RWPE1 (cell line): ENCODE measurements at regions not wholly inside any gene's neighbourhood (a gene's known extent, or its start where the extent isn't known, plus 50 kb on each side); places are given as distances from the start of the nearest gene placed in this dataset.

Experiments
- CTCF ChIA-PET: fragments of 350-600 bp; sonication (Branson Sonifier 250); formaldehyde crosslinking; extraction: SDS; loops from one replicate; lab custom pipeline; 2021; lab: Yijun Ruan, JAX
- POLR2A ChIA-PET: fragments of 400-600 bp; formaldehyde crosslinking; extraction: SDS; loops from one replicate; lab custom pipeline; 2020; ENCODE audit warnings: antibody characterized with exemption; ENCODE audit not compliant: low non-redundant PET; lab: Yijun Ruan, JAX
- DNase-seq: peaks from one replicate; pipeline ENCODE4 v3.0.0; 2012; ENCODE audit warnings: low spot score
- H3K27ac ChIP-seq: fragments of 450-650 bp; 2 replicates; pipeline ENCODE4 v1.5.1; 2017
- CTCF ChIP-seq: fragments of 450-650 bp; conservative IDR thresholded peaks from 2 replicates; pipeline ENCODE4 v1.5.1; 2017; ENCODE audit warnings: low read depth, mild to moderate bottlenecking

- H3K27ac ChIP-seq, result no peak overlapping the region
- no peak for TF ChIP-seq CTCF
- ChIA-PET CTCF (no interaction called here), POLR2A (no interaction called here)
- DNase-seq, result no peak
Measured at GRCh38 chr4:156583265-156583664, 388.3 kb downstream of the PDGFC start.

- no peak overlapping the region for H3K27ac ChIP-seq
- ChIA-PET CTCF (no interaction called here), POLR2A (no interaction called here)
- no peak for TF ChIP-seq CTCF
- no peak for DNase-seq
Measured at GRCh38 chr4:156581282-156582063, 390.1 kb downstream of the PDGFC start.

GRCh38 chr4:156578713-156579112, 392.9 kb downstream of the PDGFC start:
- CTCF ChIA-PET, result no interaction called here
- H3K27ac ChIP-seq, result no peak overlapping the region
- no peak for TF ChIP-seq CTCF
- DNase-seq, result no peak
- POLR2A ChIA-PET, result no interaction called here

GRCh38 chr4:156578005-156578404, 393.6 kb downstream of the PDGFC start:
- TF ChIP-seq CTCF, result no peak
- DNase-seq, result no peak
- CTCF ChIA-PET, result no interaction called here
- H3K27ac ChIP-seq, result no peak overlapping the region
- POLR2A ChIA-PET, result no interaction called here

- H3K27ac ChIP-seq, result no peak overlapping the region
- no peak for DNase-seq
- TF ChIP-seq CTCF, result no peak
- POLR2A ChIA-PET, result no interaction called here
- CTCF ChIA-PET, result interaction anchor here (0.6 kb wide), 1 partner anchor 12 kb away, joined by 3 read pairs; no protein-coding TSS in a partner anchor
Measured at GRCh38 chr4:156576946-156577345, 394.7 kb downstream of the PDGFC start.

GRCh38 chr4:156575430-156576073, 396.0 kb downstream of the PDGFC start:
- no peak for DNase-seq
- TF ChIP-seq CTCF, result no peak
- POLR2A ChIA-PET, result no interaction called here
- H3K27ac ChIP-seq, result no peak overlapping the region
- CTCF ChIA-PET, result no interaction called here
